Endothelial cell of umbilical vein (primary cell): ENCODE measurements at regions not wholly inside any gene's neighbourhood (a gene's known extent, or its start where the extent isn't known, plus 50 kb on each side); places are given as distances from the start of the nearest gene placed in this dataset.

Experiments
- BruUV-seq: library from RNA; stranded (reverse); fragments of 400-500 nt; replicated peaks from 2 replicates; lab custom pipeline; 2021; lab: Mats Ljungman, UMichigan
- CTCF ChIA-PET: fragments of 300-600, 350-600 bp; sonication (Branson Sonifier 250); formaldehyde crosslinking; loops from one replicate; lab custom pipeline; 2021; ENCODE audit warnings: antibody characterized with exemption, inconsistent platforms; lab: Charles Lee
- POLR2A ChIA-PET: fragments of 300-600, 350-600 bp; sonication (Branson Sonifier 250); formaldehyde crosslinking; loops from one replicate; lab custom pipeline; 2021; ENCODE audit warnings: antibody characterized with exemption, inconsistent platforms; lab: Charles Lee
- DNase-seq: peaks from one replicate; pipeline ENCODE4 v3.0.0-alpha.2; 2011; ENCODE audit warnings: low read depth, low spot score
- FAIRE-seq: peaks from 2 replicates; lab custom pipeline; 2011; peaks lifted over from hg19 to GRCh38; lab: Jason Lieb, UNC
- H2AFZ ChIP-seq: 2 replicates; pipeline ENCODE4 v1.6.0; 2012; ENCODE audit warnings: low read depth, low read length, control low read depth, inconsistent platforms
- H3K27ac ChIP-seq: 2 replicates; pipeline ENCODE4 v1.5.1; 2011; ENCODE audit warnings: low read depth, mild to moderate bottlenecking, control low read depth, low read length, moderate library complexity; ENCODE audit not compliant: insufficient read depth
- H3K27me3 ChIP-seq, 2 experiments: 2 replicates each; pipeline versions ENCODE4 v1.6.0 to v1.6.1; 2011; ENCODE audit warnings: low read length in 2 of 2, mixed read lengths in 1 of 2; ENCODE audit not compliant: control insufficient read depth in 2 of 2, insufficient read depth in 2 of 2
- H3K36me3 ChIP-seq, 2 experiments: 2 replicates in 1 of 2; 3 replicates in 1 of 2; pipeline ENCODE4 v1.5.1; 2011; ENCODE audit warnings: low read length in 2 of 2, mild to moderate bottlenecking in 1 of 2, moderate library complexity in 1 of 2; ENCODE audit not compliant: control insufficient read depth in 2 of 2, insufficient read depth in 2 of 2; ENCODE audit errors: extremely low read depth in 1 of 2
- H3K4me1 ChIP-seq: 3 replicates; pipeline ENCODE4 v1.5.1; 2011; ENCODE audit warnings: mild to moderate bottlenecking, low read length; ENCODE audit not compliant: control insufficient read depth, insufficient read depth; ENCODE audit errors: extremely low read depth
- H3K4me2 ChIP-seq: 2 replicates; pipeline ENCODE4 v1.6.1; 2011; ENCODE audit warnings: low read length, control low read depth, mixed read lengths; ENCODE audit not compliant: insufficient read depth
- H3K4me3 ChIP-seq, 3 experiments: fragments of 200-600 bp in 1 of 3; sonication (generic), shearing (Covaris generic) in 1 of 3; replicated peaks in 1 of 3; 2 replicates each; pipeline ENCODE4 v1.5.1; 2011 to 2016; ENCODE audit warnings: control low read depth in 3 of 3, low read length in 3 of 3, mild to moderate bottlenecking in 2 of 3, inconsistent platforms in 1 of 3, low read depth in 1 of 3, moderate library complexity in 1 of 3; ENCODE audit not compliant: insufficient read depth in 1 of 3
- H3K79me2 ChIP-seq: 2 replicates; pipeline ENCODE4 v1.6.0; 2012; ENCODE audit warnings: low read length, inconsistent platforms; ENCODE audit not compliant: control insufficient read depth, insufficient read depth
- H3K9ac ChIP-seq: replicated peaks from 2 replicates; pipeline ENCODE3; 2011; ENCODE audit warnings: low read length, control low read depth; ENCODE audit not compliant: insufficient read depth; ENCODE audit errors: extremely low read depth
- H3K9me1 ChIP-seq: replicated peaks from 3 replicates; pipeline ENCODE4 v1.6.0; 2011; ENCODE audit warnings: mild to moderate bottlenecking, low read length; ENCODE audit not compliant: control insufficient read depth, insufficient read depth; ENCODE audit errors: extremely low read depth
- H3K9me3 ChIP-seq: replicated peaks from 2 replicates; pipeline ENCODE4 v1.5.1; 2012; ENCODE audit warnings: low read length, inconsistent platforms; ENCODE audit not compliant: control insufficient read depth, insufficient read depth
- H4K20me1 ChIP-seq: replicated peaks from 2 replicates; pipeline ENCODE3; 2011; ENCODE audit warnings: mild to moderate bottlenecking, low read length; ENCODE audit not compliant: control insufficient read depth, insufficient read depth; ENCODE audit errors: extremely low read depth
- GATA2 ChIP-seq: IDR thresholded peaks from 2 replicates; pipeline ENCODE4 v1.7.0; 2011; ENCODE audit warnings: low read depth, mild to moderate bottlenecking, moderate library complexity, mixed read lengths, low read length; ENCODE audit not compliant: insufficient read length, insufficient read depth
- JUN ChIP-seq: IDR thresholded peaks from 2 replicates; pipeline ENCODE4 v1.6.1; 2011; ENCODE audit warnings: borderline replicate concordance, low read depth; ENCODE audit not compliant: insufficient read length, insufficient read depth
- POLR2A ChIP-seq: IDR thresholded peaks from 2 replicates; pipeline ENCODE4 v1.6.1; 2012; ENCODE audit warnings: low read depth, mild to moderate bottlenecking, control low read depth, low read length
- dilution Hi-C: fragments of 300-500 bp; cut with MboI; formaldehyde crosslinking; loops from one replicate; pipeline ENCODE4 v1.15.0; 2019; ENCODE audit warnings: low sequenced_read_pairs; ENCODE audit not compliant: extremely low pct_ligation_motif_present
- intact Hi-C: fragments of 100-400 bp; cut with micrococcal nuclease; formaldehyde crosslinking; loops from one replicate; pipeline ENCODE4 v1.10.0; 2022
- TF ChIP-seq, protein P1 (sequence below), 2 donors: IDR thresholded peaks; 1 replicate in 1 of 2; 2 replicates in 1 of 2; pipeline ENCODE4 v1.5.1; 2011; ENCODE audit warnings: low read length in 2 of 2, mild to moderate bottlenecking in 2 of 2, moderate library complexity in 2 of 2, control low read depth in 1 of 2, inconsistent platforms in 1 of 2, low read depth in 1 of 2; ENCODE audit not compliant: insufficient read depth in 1 of 2; ENCODE audit errors: extremely low read depth in 1 of 2

DNA sequence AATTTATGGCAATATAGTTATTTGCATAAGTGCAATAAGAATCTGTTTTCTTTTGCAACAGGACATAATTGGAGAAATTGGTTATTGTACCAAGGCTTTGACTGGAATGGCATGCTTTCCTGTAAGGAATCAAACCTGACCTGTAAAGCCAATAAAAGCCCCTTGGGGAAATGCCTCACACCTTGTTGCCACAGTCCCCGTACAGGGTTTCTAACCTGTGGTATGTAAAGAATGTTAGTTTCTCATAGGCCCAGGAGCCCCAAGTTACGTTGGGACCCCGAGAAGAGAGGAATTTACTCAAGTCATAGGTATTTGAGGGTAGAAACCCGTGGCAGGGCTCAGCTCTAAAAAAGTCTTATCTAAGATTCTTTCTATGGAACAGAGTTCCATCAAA lies 441.4 kb downstream of the IGSF11 start:
- CTCF ChIA-PET, result no interaction called here
- Histone ChIP-seq H3K4me2 (no peak overlapping the region), H3K36me3 (no peaks in the 10 kb centered on the region), H3K27ac (no peak overlapping the region), H2AFZ (no peak overlapping the region), H3K9ac (no peak overlapping the region), H4K20me1 (no peaks in the 10 kb centered on the region), H3K27me3 (no peaks in the 10 kb centered on the region), H3K9me1 (no peaks in the 10 kb centered on the region), H3K9me3 (no peaks in the 10 kb centered on the region), H3K4me3 (no peak overlapping the region), H3K79me2 (no peaks in the 10 kb centered on the region), H3K4me1 (no peaks in the 10 kb centered on the region)
- POLR2A ChIA-PET, result no interaction called here
- no TSS peak for BruUV-seq
- intact Hi-C loops (no loop called here), dilution Hi-C loops (no loop called here)
- DNase-seq (no peak), FAIRE-seq (no peak)
- TF ChIP-seq JUN, result no peak

DNA sequence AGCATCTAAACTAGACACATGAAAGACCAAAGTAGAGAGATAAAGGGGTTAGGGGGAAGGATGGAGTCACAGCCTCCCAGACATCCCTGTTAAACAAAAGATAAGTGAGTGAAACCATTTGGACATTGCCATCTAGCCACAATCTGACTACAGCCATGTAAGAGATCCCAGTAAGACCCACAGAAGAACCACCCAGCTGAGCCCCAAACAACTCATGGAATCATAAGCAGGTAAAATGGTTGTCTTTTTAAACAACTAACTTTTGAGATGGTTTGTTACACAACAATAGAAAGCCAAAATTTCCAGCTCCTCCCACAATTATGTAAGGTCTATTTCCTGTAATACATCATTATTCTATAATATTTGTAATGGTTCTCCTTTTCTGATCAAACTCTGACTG lies 437.5 kb downstream of the IGSF11 start:
- TF ChIP-seq POLR2A (no peak), GATA2 (no peak)
- TF ChIP-seq, protein P1, sequence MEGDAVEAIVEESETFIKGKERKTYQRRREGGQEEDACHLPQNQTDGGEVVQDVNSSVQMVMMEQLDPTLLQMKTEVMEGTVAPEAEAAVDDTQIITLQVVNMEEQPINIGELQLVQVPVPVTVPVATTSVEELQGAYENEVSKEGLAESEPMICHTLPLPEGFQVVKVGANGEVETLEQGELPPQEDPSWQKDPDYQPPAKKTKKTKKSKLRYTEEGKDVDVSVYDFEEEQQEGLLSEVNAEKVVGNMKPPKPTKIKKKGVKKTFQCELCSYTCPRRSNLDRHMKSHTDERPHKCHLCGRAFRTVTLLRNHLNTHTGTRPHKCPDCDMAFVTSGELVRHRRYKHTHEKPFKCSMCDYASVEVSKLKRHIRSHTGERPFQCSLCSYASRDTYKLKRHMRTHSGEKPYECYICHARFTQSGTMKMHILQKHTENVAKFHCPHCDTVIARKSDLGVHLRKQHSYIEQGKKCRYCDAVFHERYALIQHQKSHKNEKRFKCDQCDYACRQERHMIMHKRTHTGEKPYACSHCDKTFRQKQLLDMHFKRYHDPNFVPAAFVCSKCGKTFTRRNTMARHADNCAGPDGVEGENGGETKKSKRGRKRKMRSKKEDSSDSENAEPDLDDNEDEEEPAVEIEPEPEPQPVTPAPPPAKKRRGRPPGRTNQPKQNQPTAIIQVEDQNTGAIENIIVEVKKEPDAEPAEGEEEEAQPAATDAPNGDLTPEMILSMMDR (IDR thresholded peaks at IDR 0.05; ENCODE audit: extremely low read depth in 1 of 2, insufficient read depth in 1 of 2, low read depth in 1 of 2, low read length in 2 of 2), result no peak
- intact Hi-C loops, result no loop called here
- BruUV-seq, result no TSS peak
- Histone ChIP-seq H3K9ac (no peak overlapping the region), H3K36me3 (no peaks in the 10 kb centered on the region), H3K27me3 (no peaks in the 10 kb centered on the region), H3K4me2 (no peak overlapping the region), H2AFZ (no peak overlapping the region), H3K4me1 (no peaks in the 10 kb centered on the region), H3K27ac (no peak overlapping the region), H3K9me1 (no peaks in the 10 kb centered on the region), H3K9me3 (no peaks in the 10 kb centered on the region), H4K20me1 (no peaks in the 10 kb centered on the region), H3K79me2 (no peaks in the 10 kb centered on the region), H3K4me3 (no peak overlapping the region)
- no peak for DNase-seq
- CTCF ChIA-PET, result no interaction called here
- dilution Hi-C loops, result no loop called here
- POLR2A ChIA-PET, result no interaction called here
- no peak for FAIRE-seq
